Activated CD8-positive, alpha-beta T cell treated with anti-CD3 and anti-CD28 coated beads for 36 hours (primary cell): ENCODE measurements at regions not wholly inside any gene's neighbourhood (a gene's known extent, or its start where the extent isn't known, plus 50 kb on each side); places are given as distances from the start of the nearest gene placed in this dataset.

Experiments
- ATAC-seq: fragments of 200-7000 bp; cut with Tn5 transposase; one replicate; pipeline ENCODE4 v1.10.0; 2021; ENCODE audit warnings: mild to moderate bottlenecking, moderate library complexity
- CTCF ChIA-PET: fragments of 350-600 bp; sonication (Branson Sonifier 250); formaldehyde crosslinking; loops from one replicate; lab custom pipeline; 2021; ENCODE audit warnings: antibody characterized with exemption; lab: Charles Lee
- POLR2A ChIA-PET: fragments of 350-600 bp; sonication (Branson Sonifier 250); formaldehyde crosslinking; loops from one replicate; lab custom pipeline; 2021; ENCODE audit warnings: antibody characterized with exemption; lab: Charles Lee
- DNase-seq: peaks from one replicate; pipeline ENCODE4 v3.0.0-alpha.2; 2020
- H3K27ac Mint-ChIP-seq: one replicate; pipeline ENCODE4 v1.8.0; 2021; ENCODE audit warnings: mild to moderate bottlenecking, mixed read lengths
- H3K27me3 Mint-ChIP-seq: one replicate; pipeline ENCODE4 v1.8.0; 2021; ENCODE audit warnings: mixed read lengths
- H3K36me3 Mint-ChIP-seq: one replicate; pipeline ENCODE4 v1.8.0; 2021; ENCODE audit warnings: low read depth, mixed read lengths
- H3K4me1 Mint-ChIP-seq: one replicate; pipeline ENCODE4 v1.8.0; 2021; ENCODE audit warnings: low read depth, mixed read lengths
- H3K4me3 Mint-ChIP-seq: one replicate; pipeline ENCODE4 v1.8.0; 2021; ENCODE audit warnings: mild to moderate bottlenecking, moderate library complexity, mixed read lengths
- H3K9me3 Mint-ChIP-seq: one replicate; pipeline ENCODE4 v1.8.0; 2021; ENCODE audit warnings: mixed read lengths
- intact Hi-C: fragments of 100-400 bp; cut with micrococcal nuclease; formaldehyde crosslinking; loops from one replicate; pipeline ENCODE4 v1.10.0; 2022
- TF ChIP-seq, protein P1 (sequence below): fragments of 200-600 bp; IDR thresholded peaks from one replicate; pipeline ENCODE4 v1.8.0; 2022; ENCODE audit warnings: antibody characterized with exemption, mild to moderate bottlenecking

DNA sequence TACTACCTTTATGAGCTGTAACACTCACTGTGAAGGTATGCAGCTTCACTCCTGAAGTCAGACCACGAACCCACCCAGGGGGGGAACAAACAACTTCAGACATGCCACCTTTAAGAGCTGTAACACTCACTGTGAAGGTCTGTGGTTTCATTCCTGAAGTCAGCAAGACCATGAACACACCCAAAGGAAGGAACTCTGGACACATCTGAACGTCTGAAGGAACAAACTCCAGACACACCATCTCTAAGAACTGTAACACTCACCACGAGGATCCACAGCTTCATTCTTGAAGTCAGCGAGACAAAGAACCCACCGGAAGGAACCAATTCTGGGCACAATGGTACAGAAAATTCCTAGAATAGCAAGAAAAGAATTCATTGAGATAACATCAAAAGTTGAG lies 1796.5 kb upstream of the MIR17HG start:
- CTCF ChIA-PET: no interaction called here
- POLR2A ChIA-PET: no interaction called here
- Mint-ChIP-seq H3K27me3 (no peaks in the 10 kb centered on the region), H3K4me1 (no peaks in the 10 kb centered on the region), H3K36me3 (no peaks in the 10 kb centered on the region), H3K27ac (no peak overlapping the region), H3K4me3 (no peak overlapping the region), H3K9me3 (peaks cover 11% of the 10 kb centered on the region)
- intact Hi-C loops: no loop called here
- ATAC-seq (no peak), DNase-seq (no peak)
- TF ChIP-seq, protein P1, sequence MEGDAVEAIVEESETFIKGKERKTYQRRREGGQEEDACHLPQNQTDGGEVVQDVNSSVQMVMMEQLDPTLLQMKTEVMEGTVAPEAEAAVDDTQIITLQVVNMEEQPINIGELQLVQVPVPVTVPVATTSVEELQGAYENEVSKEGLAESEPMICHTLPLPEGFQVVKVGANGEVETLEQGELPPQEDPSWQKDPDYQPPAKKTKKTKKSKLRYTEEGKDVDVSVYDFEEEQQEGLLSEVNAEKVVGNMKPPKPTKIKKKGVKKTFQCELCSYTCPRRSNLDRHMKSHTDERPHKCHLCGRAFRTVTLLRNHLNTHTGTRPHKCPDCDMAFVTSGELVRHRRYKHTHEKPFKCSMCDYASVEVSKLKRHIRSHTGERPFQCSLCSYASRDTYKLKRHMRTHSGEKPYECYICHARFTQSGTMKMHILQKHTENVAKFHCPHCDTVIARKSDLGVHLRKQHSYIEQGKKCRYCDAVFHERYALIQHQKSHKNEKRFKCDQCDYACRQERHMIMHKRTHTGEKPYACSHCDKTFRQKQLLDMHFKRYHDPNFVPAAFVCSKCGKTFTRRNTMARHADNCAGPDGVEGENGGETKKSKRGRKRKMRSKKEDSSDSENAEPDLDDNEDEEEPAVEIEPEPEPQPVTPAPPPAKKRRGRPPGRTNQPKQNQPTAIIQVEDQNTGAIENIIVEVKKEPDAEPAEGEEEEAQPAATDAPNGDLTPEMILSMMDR: no peak

DNA sequence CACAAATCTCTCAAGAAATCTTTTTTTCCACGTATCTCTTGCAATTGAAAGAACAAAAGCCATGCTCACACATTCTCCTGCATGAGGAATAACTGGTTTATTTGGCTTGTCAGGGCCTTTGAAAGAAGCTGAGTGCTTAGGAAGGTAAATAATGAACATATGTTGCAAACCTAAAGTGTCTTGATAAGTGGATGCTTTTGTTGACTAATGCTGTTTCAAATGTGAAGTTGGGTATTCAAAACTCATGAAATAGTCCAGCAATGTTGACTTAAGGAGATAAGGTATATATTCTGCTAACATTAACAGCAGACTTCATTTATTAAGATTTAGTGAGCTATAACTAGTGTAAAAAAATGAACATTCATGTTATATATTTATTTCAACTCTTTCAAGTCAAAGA lies 1792.7 kb upstream of the MIR17HG start:
- Mint-ChIP-seq H3K4me1 (no peaks in the 10 kb centered on the region), H3K36me3 (no peaks in the 10 kb centered on the region), H3K4me3 (no peak overlapping the region), H3K9me3 (peaks cover 10% of the 10 kb centered on the region), H3K27ac (no peak overlapping the region), H3K27me3 (no peaks in the 10 kb centered on the region)
- ChIA-PET CTCF (no interaction called here), POLR2A (no interaction called here)
- ATAC-seq (no peak), DNase-seq (no peak)
- intact Hi-C loops: no loop called here
- TF ChIP-seq, protein P1: no peak

DNA sequence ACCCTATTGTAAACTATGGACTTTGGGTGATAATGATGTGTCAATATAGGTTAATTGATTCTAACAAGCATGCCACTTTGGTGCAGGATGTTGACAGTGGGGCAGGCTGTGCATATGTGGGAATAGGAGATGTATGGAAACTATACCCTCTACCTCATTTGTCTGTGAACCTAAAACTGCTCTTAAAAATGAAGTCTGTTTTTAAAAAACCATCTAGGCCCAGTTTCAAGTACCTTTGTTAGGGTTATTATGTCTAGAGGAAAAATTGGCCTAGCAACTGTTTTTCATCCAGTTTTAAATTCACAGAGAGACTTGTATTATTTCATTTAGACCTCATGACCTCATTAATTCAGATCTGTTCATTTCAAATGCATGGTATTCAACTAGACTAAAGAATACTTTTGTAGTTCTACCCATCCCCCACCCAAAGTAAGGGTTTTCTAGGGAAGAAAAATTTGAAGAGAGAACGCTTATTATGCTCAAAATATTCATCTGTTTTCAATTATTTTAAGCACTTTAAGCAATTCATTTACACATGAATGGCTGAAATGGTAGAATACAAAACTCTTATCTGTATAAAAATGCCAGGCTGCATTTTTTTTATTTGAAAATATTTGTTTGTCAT lies 1781.9 kb upstream of the MIR17HG start:
- POLR2A ChIA-PET: no interaction called here
- Mint-ChIP-seq H3K4me3 (no peak overlapping the region), H3K27ac (no peak overlapping the region), H3K27me3 (no peaks in the 10 kb centered on the region), H3K9me3 (peaks cover 10% of the 10 kb centered on the region), H3K36me3 (no peaks in the 10 kb centered on the region), H3K4me1 (no peaks in the 10 kb centered on the region)
- no peak for ATAC-seq
- TF ChIP-seq, protein P1: no peak
- intact Hi-C loops: no loop called here
- CTCF ChIA-PET: no interaction called here
- DNase-seq: no peak

DNA sequence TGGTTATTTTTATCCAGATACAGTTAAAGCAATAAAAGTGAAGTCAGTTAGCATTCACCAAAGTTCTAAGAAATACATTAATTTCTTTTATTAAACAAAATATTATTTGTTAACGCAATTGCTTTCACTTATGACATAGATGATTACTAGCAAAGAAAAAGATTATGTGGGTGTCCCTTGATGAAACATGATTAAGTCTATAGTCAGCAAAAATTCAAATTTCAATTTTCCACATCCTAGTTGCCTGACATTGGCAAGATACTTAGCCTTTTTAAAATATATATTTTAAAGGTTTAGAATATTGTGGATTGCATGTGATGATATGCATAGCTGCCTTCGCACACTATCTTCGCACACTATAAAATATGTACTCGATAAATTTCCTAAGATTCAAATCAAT lies 1780.5 kb upstream of the MIR17HG start:
- ChIA-PET POLR2A (no interaction called here), CTCF (no interaction called here)
- Mint-ChIP-seq H3K9me3 (peaks cover 10% of the 10 kb centered on the region), H3K4me3 (no peak overlapping the region), H3K4me1 (no peaks in the 10 kb centered on the region), H3K27me3 (no peaks in the 10 kb centered on the region), H3K36me3 (no peaks in the 10 kb centered on the region), H3K27ac (no peak overlapping the region)
- TF ChIP-seq, protein P1: no peak
- no peak for ATAC-seq
- intact Hi-C loops: no loop called here
- DNase-seq: no peak

DNA sequence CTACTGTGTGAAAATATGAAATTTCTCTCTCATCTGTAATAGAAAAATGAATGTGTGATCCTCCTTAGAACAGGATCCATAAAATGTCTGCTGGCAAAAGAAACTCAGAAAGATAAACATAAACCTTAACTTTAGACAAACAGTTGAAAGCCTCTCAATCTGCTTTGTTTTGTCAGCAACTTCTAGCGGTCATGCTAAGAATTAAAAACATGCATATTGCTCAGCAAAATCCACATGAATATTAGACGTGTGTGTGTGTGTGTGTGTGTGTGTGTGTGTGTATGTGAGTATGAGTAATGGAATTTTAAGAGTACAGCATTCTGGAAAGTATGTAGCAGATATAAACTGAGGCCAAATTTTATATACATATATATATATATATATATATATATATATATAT lies 1779.2 kb upstream of the MIR17HG start:
- no peak for DNase-seq
- H3K36me3 Mint-ChIP-seq: no peaks in the 10 kb centered on the region
- no peaks in the 10 kb centered on the region for H3K27me3 Mint-ChIP-seq
- intact Hi-C loops: no loop called here
- no peak for ATAC-seq
- H3K9me3 Mint-ChIP-seq: peaks cover 9% of the 10 kb centered on the region
- CTCF ChIA-PET: no interaction called here
- TF ChIP-seq, protein P1: no peak
- H3K4me1 Mint-ChIP-seq: no peaks in the 10 kb centered on the region
- POLR2A ChIA-PET: no interaction called here
- H3K4me3 Mint-ChIP-seq: no peak overlapping the region
- no peak overlapping the region for H3K27ac Mint-ChIP-seq
